OCI-LY7 (cell line): ENCODE measurements at regions not wholly inside any gene's neighbourhood (a gene's known extent, or its start where the extent isn't known, plus 50 kb on each side); places are given as distances from the start of the nearest gene placed in this dataset. TPM values are rescaled to one million over a fixed set of nuclear protein-coding genes. Genes with fewer than 3 reads are reported as not detected.
"Not testable (repeated sequence)": the region's sequence is repeated elsewhere in the genome, so short reads cannot be mapped to it uniquely, and the experiment has no call there.

Experiments
- BruUV-seq: library from RNA; stranded (reverse); fragments of 400-500 nt; replicated peaks from 2 replicates; lab custom pipeline; 2021; lab: Mats Ljungman, UMichigan
- CTCF ChIA-PET: fragments of 300-600 bp; sonication (Branson Sonifier 250); formaldehyde crosslinking; loops from one replicate; lab custom pipeline; 2022; ENCODE audit warnings: antibody characterized with exemption; ENCODE audit not compliant: unreplicated experiment; lab: Charles Lee
- POLR2A ChIA-PET: fragments of 300-600 bp; sonication (Branson Sonifier 250); formaldehyde crosslinking; loops from one replicate; lab custom pipeline; 2022; ENCODE audit warnings: antibody characterized with exemption; lab: Charles Lee
- DNase-seq: peaks from one replicate; pipeline ENCODE4 v3.0.0-alpha.2; 2015; ENCODE audit warnings: low spot score
- H2AFZ ChIP-seq: fragments of 200-600 bp; sonication (generic), shearing (Covaris generic); 2 replicates; pipeline ENCODE4 v1.6.1; 2014; ENCODE audit warnings: mild to moderate bottlenecking, antibody characterized with exemption, low read length, moderate library complexity
- H3K27ac ChIP-seq: fragments of 200-600 bp; sonication (generic); 2 replicates; pipeline ENCODE4 v1.5.1; 2014; ENCODE audit warnings: mixed run types, low read depth, mild to moderate bottlenecking, moderate library complexity, low read length, inconsistent platforms; ENCODE audit not compliant: poor library complexity, severe bottlenecking
- H3K36me3 ChIP-seq: fragments of 200-600 bp; sonication (generic); 2 replicates; pipeline ENCODE4 v1.6.1; 2014; ENCODE audit warnings: mild to moderate bottlenecking, antibody characterized with exemption, low read length, moderate library complexity, mixed read lengths; ENCODE audit not compliant: insufficient read depth
- H3K4me1 ChIP-seq: fragments of 200-600 bp; sonication (generic); 2 replicates; pipeline ENCODE4 v1.5.1; 2014; ENCODE audit warnings: mild to moderate bottlenecking, low read length; ENCODE audit not compliant: insufficient read depth, poor library complexity, severe bottlenecking
- H3K4me2 ChIP-seq: fragments of 200-600 bp; sonication (generic); 2 replicates; pipeline ENCODE4 v1.6.1; 2014; ENCODE audit warnings: mild to moderate bottlenecking, low read length
- H3K4me3 ChIP-seq: fragments of 200-600 bp; sonication (generic); 2 replicates; pipeline ENCODE4 v1.5.1; 2014; ENCODE audit warnings: mild to moderate bottlenecking, low read depth, low read length; ENCODE audit not compliant: poor library complexity, severe bottlenecking
- H3K79me2 ChIP-seq: fragments of 200-600 bp; sonication (generic); 2 replicates; pipeline ENCODE4 v1.6.1; 2016; ENCODE audit warnings: low read depth, mild to moderate bottlenecking, low read length, moderate library complexity, mixed read lengths; ENCODE audit not compliant: insufficient read depth
- H3K9me2 ChIP-seq: fragments of 200-600 bp; sonication (generic); 2 replicates; pipeline ENCODE4 v1.6.1; 2016; ENCODE audit warnings: mild to moderate bottlenecking, low read length, mixed read lengths; ENCODE audit not compliant: insufficient read depth
- H3K9me3 ChIP-seq: fragments of 200-600 bp; sonication (generic); 2 replicates; pipeline ENCODE4 v1.6.1; 2014; ENCODE audit warnings: mild to moderate bottlenecking, mixed run types, low read length, mixed read lengths
- H4K20me1 ChIP-seq: fragments of 200-600 bp; sonication (generic); 2 replicates; pipeline ENCODE4 v1.6.1; 2014; ENCODE audit warnings: mild to moderate bottlenecking, antibody characterized with exemption, low read length, moderate library complexity, mixed read lengths; ENCODE audit not compliant: insufficient read depth
- intact Hi-C: fragments of 100-400 bp; cut with micrococcal nuclease; formaldehyde crosslinking; loops from one replicate; pipeline ENCODE4 v1.10.0; 2022; ENCODE audit not compliant: unreplicated experiment
- small RNA-seq: library from RNA; depleted of rRNA; stranded (forward); fragments of <200 nt; gene quantifications from one replicate; pipeline ENCODE3, GENCODE V24; 2014

- intact Hi-C loops, H3K36me3 ChIP-seq, H3K4me2 ChIP-seq, BruUV-seq, CTCF ChIA-PET, H4K20me1 ChIP-seq, DNase-seq, H3K27ac ChIP-seq, H3K9me2 ChIP-seq, H3K4me3 ChIP-seq, H3K9me3 ChIP-seq, H3K4me1 ChIP-seq, POLR2A ChIA-PET, H3K79me2 ChIP-seq, H2AFZ ChIP-seq: not testable (repeated sequence)
These were observed 188.8 kb downstream of the ANKRD36 start for GRCh38 chr2:97301771-97302170.

Small RNA genes lying in the stretch of these regions (small RNA-seq; reads per million reads assigned to genes)
- gene IGKV1OR2-11 (not detected), gene IGKV1OR2-6 (not detected), gene IGKV1OR2-9 (not detected), gene IGKV2OR2-8 (not detected), gene IGKV3OR2-5 (not detected)
